ENCODE measurements at regions not wholly inside any gene's neighbourhood (a gene's known extent, or its start where the extent isn't known, plus 50 kb on each side); places are given as distances from the start of the nearest gene placed in this dataset.

- TF ChIP-seq, protein P1, sequence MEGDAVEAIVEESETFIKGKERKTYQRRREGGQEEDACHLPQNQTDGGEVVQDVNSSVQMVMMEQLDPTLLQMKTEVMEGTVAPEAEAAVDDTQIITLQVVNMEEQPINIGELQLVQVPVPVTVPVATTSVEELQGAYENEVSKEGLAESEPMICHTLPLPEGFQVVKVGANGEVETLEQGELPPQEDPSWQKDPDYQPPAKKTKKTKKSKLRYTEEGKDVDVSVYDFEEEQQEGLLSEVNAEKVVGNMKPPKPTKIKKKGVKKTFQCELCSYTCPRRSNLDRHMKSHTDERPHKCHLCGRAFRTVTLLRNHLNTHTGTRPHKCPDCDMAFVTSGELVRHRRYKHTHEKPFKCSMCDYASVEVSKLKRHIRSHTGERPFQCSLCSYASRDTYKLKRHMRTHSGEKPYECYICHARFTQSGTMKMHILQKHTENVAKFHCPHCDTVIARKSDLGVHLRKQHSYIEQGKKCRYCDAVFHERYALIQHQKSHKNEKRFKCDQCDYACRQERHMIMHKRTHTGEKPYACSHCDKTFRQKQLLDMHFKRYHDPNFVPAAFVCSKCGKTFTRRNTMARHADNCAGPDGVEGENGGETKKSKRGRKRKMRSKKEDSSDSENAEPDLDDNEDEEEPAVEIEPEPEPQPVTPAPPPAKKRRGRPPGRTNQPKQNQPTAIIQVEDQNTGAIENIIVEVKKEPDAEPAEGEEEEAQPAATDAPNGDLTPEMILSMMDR (IDR thresholded peaks at IDR 0.05; ENCODE audit: insufficient read depth, low read length, poor library complexity, severe bottlenecking), result no peak
- no peak for TF ChIP-seq EZH2phosphoT487 (conservative IDR thresholded peaks at IDR 0.05; ENCODE audit: low read length)
Measured at GRCh38 chr16:6021276-6021943, 923.8 kb upstream of the EEF2KMT start.

Data from SU-DHL-6 (cell line).